ENCODE measurements at regions not wholly inside any gene's neighbourhood (a gene's known extent, or its start where the extent isn't known, plus 50 kb on each side); places are given as distances from the start of the nearest gene placed in this dataset.
A peak's percentile ranks its signal among the peaks of the same experiment; 100 is the strongest.

DNA sequence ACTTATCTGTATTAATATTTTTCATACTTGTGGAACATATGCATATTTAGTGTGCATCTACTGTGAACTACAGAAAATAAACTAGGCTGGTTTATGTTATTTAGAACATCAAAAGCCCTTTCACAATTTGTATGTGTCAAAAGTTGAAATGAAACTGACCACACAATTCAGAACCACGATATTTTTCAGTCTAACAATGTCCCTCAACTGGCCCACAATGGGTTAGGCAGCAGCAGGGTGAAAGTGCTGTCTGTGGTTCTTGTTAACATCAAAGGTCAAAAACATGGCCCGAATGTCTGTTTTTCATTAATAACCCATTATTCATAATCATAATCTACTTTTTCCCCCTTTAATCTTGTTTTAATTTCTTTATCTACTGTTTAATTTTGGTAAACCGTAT is 559.9 kb upstream of the ATP2B1 start:
- WGBS, 5 donors: 47 to 62% (median 55%) methylated on average over 3 of the region's 3 CpGs
- Histone ChIP-seq H3K36me3 (no peaks in the 10 kb centered on the region), H3K27me3 (no peaks in the 10 kb centered on the region), H3K27ac (no peak overlapping the region), H3K4me3 (no peak overlapping the region), H3K9me3 (no peaks in the 10 kb centered on the region), H3K4me1 (no peaks in the 10 kb centered on the region)
- intact Hi-C loops (cut with DNase I; ENCODE audit: low total_unique reads): no loop called here
- TF ChIP-seq, protein P1, sequence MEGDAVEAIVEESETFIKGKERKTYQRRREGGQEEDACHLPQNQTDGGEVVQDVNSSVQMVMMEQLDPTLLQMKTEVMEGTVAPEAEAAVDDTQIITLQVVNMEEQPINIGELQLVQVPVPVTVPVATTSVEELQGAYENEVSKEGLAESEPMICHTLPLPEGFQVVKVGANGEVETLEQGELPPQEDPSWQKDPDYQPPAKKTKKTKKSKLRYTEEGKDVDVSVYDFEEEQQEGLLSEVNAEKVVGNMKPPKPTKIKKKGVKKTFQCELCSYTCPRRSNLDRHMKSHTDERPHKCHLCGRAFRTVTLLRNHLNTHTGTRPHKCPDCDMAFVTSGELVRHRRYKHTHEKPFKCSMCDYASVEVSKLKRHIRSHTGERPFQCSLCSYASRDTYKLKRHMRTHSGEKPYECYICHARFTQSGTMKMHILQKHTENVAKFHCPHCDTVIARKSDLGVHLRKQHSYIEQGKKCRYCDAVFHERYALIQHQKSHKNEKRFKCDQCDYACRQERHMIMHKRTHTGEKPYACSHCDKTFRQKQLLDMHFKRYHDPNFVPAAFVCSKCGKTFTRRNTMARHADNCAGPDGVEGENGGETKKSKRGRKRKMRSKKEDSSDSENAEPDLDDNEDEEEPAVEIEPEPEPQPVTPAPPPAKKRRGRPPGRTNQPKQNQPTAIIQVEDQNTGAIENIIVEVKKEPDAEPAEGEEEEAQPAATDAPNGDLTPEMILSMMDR (IDR thresholded peaks at IDR 0.05): no peak
- TF ChIP-seq POLR2A (IDR thresholded peaks at IDR 0.05) (no peak), EP300 (IDR thresholded peaks at IDR 0.05) (no peak), POLR2AphosphoS5 (IDR thresholded peaks at IDR 0.05) (no peak)
- no peak for DNase-seq

DNA sequence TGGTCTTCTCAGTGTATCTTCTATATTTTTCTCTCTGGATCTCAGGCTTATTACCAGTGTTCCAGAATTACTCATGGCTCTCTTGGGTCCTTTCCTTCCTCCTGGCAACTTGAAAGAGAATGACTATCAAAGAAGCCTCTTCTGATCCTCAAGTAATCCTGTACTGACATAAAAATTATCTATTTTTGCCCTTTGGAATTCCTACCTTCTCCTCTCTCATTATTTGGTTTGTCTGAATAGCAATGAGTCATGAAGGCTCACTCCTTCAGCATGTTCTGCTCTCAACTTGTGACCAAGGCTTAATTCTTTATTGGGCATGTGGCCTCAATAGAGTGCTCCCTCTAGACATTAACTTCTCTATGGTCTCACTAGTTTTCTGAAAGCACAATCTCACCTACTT is 553.6 kb upstream of the ATP2B1 start:
- no peak for DNase-seq
- TF ChIP-seq POLR2A (IDR thresholded peaks at IDR 0.05) (no peak), POLR2AphosphoS5 (IDR thresholded peaks at IDR 0.05) (no peak), EP300 (IDR thresholded peaks at IDR 0.05) (no peak)
- TF ChIP-seq, protein P1 (IDR thresholded peaks at IDR 0.05): no peak
- Histone ChIP-seq H3K27ac (no peak overlapping the region), H3K4me3 (no peak overlapping the region), H3K27me3 (no peaks in the 10 kb centered on the region), H3K36me3 (no peaks in the 10 kb centered on the region), H3K4me1 (no peaks in the 10 kb centered on the region), H3K9me3 (no peaks in the 10 kb centered on the region)
- intact Hi-C loops (cut with DNase I; ENCODE audit: low total_unique reads): no loop called here

DNA sequence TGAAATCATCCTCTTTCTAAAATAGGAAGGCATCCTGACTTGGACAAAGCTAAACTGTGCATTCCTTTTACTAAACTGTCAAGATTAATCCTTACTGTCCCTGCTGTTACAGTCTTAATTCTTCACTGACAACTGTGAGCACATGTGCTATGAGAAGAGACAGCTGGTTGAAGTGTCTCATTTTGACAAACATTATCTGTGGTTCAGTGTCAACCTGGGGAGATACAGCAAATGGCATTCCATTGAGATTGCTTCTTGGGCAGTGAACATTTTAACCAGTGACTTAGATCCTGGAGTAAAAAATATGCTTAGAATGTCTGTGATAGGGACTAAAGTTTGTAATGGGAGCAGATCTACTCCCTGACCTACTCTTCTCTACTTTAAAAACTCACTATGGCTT is 552.6 kb upstream of the ATP2B1 start:
- no peak overlapping the region for H3K4me3 ChIP-seq
- H3K4me1 ChIP-seq: no peaks in the 10 kb centered on the region
- peak in 1 of 2 donors; percentile 9 for DNase-seq
- H3K27ac ChIP-seq: no peak overlapping the region
- H3K27me3 ChIP-seq: no peaks in the 10 kb centered on the region
- TF ChIP-seq, protein P1 (IDR thresholded peaks at IDR 0.05): no peak
- TF ChIP-seq POLR2A (IDR thresholded peaks at IDR 0.05) (no peak), POLR2AphosphoS5 (IDR thresholded peaks at IDR 0.05) (no peak), EP300 (IDR thresholded peaks at IDR 0.05) (no peak)
- H3K9me3 ChIP-seq: no peaks in the 10 kb centered on the region
- no peaks in the 10 kb centered on the region for H3K36me3 ChIP-seq
- intact Hi-C loops (cut with DNase I; ENCODE audit: low total_unique reads): no loop called here

DNA sequence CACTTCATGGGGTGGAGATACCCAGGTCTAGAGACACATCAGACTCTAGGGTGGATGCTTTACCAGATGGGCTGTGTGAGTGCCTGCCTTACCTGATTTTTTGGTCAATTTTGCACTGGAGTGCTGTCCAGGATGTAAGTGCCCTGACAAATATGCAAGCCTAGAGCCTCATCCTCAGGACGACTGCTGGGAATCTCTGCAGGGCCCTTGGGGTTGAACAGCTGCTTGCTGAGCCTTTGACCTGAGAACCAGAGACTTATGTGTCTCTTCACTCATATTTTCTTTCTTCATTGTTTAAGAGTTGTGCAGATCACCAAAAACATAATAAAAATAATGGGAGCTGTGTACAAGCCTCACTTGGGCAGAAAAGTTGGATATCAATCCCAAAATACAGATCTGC is 551.5 kb upstream of the ATP2B1 start:
- TF ChIP-seq, protein P1 (IDR thresholded peaks at IDR 0.05): no peak
- TF ChIP-seq POLR2AphosphoS5 (IDR thresholded peaks at IDR 0.05) (no peak), POLR2A (IDR thresholded peaks at IDR 0.05) (no peak), EP300 (IDR thresholded peaks at IDR 0.05) (no peak)
- 38 to 67% (median 58%) methylated on average over 1 of the region's 1 CpG for WGBS, 5 donors
- H3K9me3 ChIP-seq: no peaks in the 10 kb centered on the region
- no peak for DNase-seq
- H3K4me3 ChIP-seq: no peak overlapping the region
- no peaks in the 10 kb centered on the region for H3K36me3 ChIP-seq
- no peaks in the 10 kb centered on the region for H3K27me3 ChIP-seq
- H3K4me1 ChIP-seq: no peaks in the 10 kb centered on the region
- H3K27ac ChIP-seq: no peak overlapping the region
- intact Hi-C loops (cut with DNase I; ENCODE audit: low total_unique reads): no loop called here

Measured in stomach (tissue), 8 donors.